ENCODE measurements at regions not wholly inside any gene's neighbourhood (a gene's known extent, or its start where the extent isn't known, plus 50 kb on each side); places are given as distances from the start of the nearest gene placed in this dataset.

GRCh38 chr5:32852976-32853375, 141.9 kb downstream of the NPR3 start:
- H3K4me2 ChIP-seq: no peak overlapping the region
- no peak for DNase-seq (ENCODE audit: low spot score)

More at GRCh38 chr5:32852976-32853375, 141.9 kb downstream of the NPR3 start:
- ATAC-seq: no peak
- Mint-ChIP-seq H3K4me3 (no peak overlapping the region), H3K27me3 (ENCODE audit: insufficient read depth, low read depth, poor library complexity) (peaks cover 8% of the 10 kb centered on the region), H3K36me3 (ENCODE audit: low read depth) (peaks cover under 1% of the 10 kb centered on the region; the same call in 1 of the 3 replicates), H3K4me1 (peaks cover 10% of the 10 kb centered on the region), H3K27ac (no peak overlapping the region), H3K9me3 (peaks cover 8% of the 10 kb centered on the region; the same call in 2 of the 3 replicates)
- Histone ChIP-seq H4K20me1 (replicated peaks; ENCODE audit: insufficient read depth) (no peaks in the 10 kb centered on the region), H3F3A (replicated peaks; ENCODE audit: low read depth) (no peaks in the 10 kb centered on the region), H3K27me3 (ENCODE audit: insufficient read depth) (0 out of 2 replicates have a peak, but pooled peaks cover 5% of the 10 kb centered on the region), H3K36me3 (ENCODE audit: insufficient read depth) (no peaks in the 10 kb centered on the region), H3K4me1 (ENCODE audit: insufficient read depth) (no peaks in the 10 kb centered on the region), H3K79me2 (replicated peaks; ENCODE audit: insufficient read depth) (no peaks in the 10 kb centered on the region), H2AFZ (no peak overlapping the region), H3K4me3 (no peak overlapping the region), H3K27ac (ENCODE audit: low read depth) (no peak overlapping the region), H3K9me2 (ENCODE audit: insufficient read depth) (no peaks in the 10 kb centered on the region)
- no peak for TF ChIP-seq CTCF (conservative IDR thresholded peaks at IDR 0.05; ENCODE audit: low read depth in 2 of 2)
- TF ChIP-seq POLR2AphosphoS5 (IDR thresholded peaks at IDR 0.05; ENCODE audit: low read depth): no peak
- no peak for TF ChIP-seq ZNF462 (CRISPR knock-in tag; IDR thresholded peaks at IDR 0.05)
- TF ChIP-seq EZH2 (IDR thresholded peaks at IDR 0.05; ENCODE audit: low read depth, unreplicated experiment): no peak
- TF ChIP-seq STAT1 (IDR thresholded peaks at IDR 0.05; ENCODE audit: unreplicated experiment): no peak
- no peak for TF ChIP-seq JUNB (IDR thresholded peaks at IDR 0.05; ENCODE audit: unreplicated experiment)
- TF ChIP-seq ZNF114 (CRISPR knock-in tag; IDR thresholded peaks at IDR 0.05): no peak
- no peak for TF ChIP-seq ZNF331 (CRISPR knock-in tag; IDR thresholded peaks at IDR 0.05; ENCODE audit: low read depth)
- no peak for TF ChIP-seq EZH2phosphoT487 (IDR thresholded peaks at IDR 0.05; ENCODE audit: unreplicated experiment)
- no peak for TF ChIP-seq CREB1 (CRISPR knock-in tag; IDR thresholded peaks at IDR 0.05; ENCODE audit: low read depth)
- TF ChIP-seq ETS1 (IDR thresholded peaks at IDR 0.05): no peak
- TF ChIP-seq NANOG (IDR thresholded peaks at IDR 0.05; ENCODE audit: borderline replicate concordance): no peak
- TF ChIP-seq REST (IDR thresholded peaks at IDR 0.05; ENCODE audit: unreplicated experiment): no peak

All from GM23338 (cell line).